ENCODE measurements at regions not wholly inside any gene's neighbourhood (a gene's known extent, or its start where the extent isn't known, plus 50 kb on each side); places are given as distances from the start of the nearest gene placed in this dataset.

- no peak overlapping the region for H3K4me3 ChIP-seq (ENCODE audit: low read depth, low read length)
- TF ChIP-seq, protein P1, sequence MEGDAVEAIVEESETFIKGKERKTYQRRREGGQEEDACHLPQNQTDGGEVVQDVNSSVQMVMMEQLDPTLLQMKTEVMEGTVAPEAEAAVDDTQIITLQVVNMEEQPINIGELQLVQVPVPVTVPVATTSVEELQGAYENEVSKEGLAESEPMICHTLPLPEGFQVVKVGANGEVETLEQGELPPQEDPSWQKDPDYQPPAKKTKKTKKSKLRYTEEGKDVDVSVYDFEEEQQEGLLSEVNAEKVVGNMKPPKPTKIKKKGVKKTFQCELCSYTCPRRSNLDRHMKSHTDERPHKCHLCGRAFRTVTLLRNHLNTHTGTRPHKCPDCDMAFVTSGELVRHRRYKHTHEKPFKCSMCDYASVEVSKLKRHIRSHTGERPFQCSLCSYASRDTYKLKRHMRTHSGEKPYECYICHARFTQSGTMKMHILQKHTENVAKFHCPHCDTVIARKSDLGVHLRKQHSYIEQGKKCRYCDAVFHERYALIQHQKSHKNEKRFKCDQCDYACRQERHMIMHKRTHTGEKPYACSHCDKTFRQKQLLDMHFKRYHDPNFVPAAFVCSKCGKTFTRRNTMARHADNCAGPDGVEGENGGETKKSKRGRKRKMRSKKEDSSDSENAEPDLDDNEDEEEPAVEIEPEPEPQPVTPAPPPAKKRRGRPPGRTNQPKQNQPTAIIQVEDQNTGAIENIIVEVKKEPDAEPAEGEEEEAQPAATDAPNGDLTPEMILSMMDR (IDR thresholded peaks at IDR 0.05; ENCODE audit: borderline replicate concordance, insufficient read depth, low read depth, low read length) = no peak
These were observed 253.3 kb downstream of the ATXN7L3B start for GRCh38 chr12:74790931-74791330.

GRCh38 chr12:74791365-74791764, 253.7 kb downstream of the ATXN7L3B start:
- H3K4me3 ChIP-seq (ENCODE audit: low read depth, low read length) = no peak overlapping the region
- TF ChIP-seq, protein P1 (IDR thresholded peaks at IDR 0.05; ENCODE audit: borderline replicate concordance, insufficient read depth, low read depth, low read length) = no peak

DNA sequence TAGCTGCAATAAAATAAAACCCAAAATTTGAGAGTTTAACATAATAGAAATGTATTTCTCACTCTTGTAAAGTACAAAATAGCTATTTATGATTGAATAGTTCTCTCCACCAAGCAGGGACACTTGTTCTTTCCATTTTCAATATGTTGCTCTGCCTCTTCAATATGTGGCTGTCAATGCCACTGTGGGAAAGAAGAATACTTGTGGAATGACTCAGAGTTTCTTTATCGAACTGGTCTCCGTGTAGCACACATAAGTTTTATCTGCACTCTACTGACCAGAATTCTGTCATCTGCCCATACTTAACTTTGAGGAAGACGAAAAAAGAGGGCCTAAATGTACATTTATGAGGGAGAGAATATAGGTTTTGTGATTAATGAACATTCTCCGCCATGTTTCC, 256.9 kb downstream of the ATXN7L3B start:
- TF ChIP-seq, protein P1 (IDR thresholded peaks at IDR 0.05; ENCODE audit: borderline replicate concordance, insufficient read depth, low read depth, low read length) = no peak
- no peak overlapping the region for H3K4me3 ChIP-seq (ENCODE audit: low read depth, low read length)

DNA sequence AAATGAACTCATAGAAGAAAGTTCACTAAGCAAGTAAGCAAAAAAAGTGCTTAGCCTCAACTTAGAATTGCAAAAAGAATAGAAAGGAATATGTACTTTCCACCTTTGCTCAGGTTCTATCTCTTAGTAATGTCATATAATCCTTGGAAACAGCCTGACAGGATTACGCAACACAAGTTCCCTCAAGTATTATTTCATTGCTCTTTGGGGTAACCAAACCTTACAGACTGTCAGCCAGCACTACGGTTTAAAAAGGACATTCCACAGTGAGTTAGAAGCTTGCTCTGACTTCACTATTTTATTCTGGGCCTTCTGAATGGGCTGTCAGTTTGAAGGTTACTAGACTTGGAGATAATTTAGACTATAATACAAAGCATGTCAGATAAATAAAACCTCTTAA, 264.0 kb downstream of the ATXN7L3B start:
- TF ChIP-seq, protein P1 (IDR thresholded peaks at IDR 0.05; ENCODE audit: borderline replicate concordance, insufficient read depth, low read depth, low read length) = no peak
- H3K4me3 ChIP-seq (ENCODE audit: low read depth, low read length) = no peak overlapping the region

DNA sequence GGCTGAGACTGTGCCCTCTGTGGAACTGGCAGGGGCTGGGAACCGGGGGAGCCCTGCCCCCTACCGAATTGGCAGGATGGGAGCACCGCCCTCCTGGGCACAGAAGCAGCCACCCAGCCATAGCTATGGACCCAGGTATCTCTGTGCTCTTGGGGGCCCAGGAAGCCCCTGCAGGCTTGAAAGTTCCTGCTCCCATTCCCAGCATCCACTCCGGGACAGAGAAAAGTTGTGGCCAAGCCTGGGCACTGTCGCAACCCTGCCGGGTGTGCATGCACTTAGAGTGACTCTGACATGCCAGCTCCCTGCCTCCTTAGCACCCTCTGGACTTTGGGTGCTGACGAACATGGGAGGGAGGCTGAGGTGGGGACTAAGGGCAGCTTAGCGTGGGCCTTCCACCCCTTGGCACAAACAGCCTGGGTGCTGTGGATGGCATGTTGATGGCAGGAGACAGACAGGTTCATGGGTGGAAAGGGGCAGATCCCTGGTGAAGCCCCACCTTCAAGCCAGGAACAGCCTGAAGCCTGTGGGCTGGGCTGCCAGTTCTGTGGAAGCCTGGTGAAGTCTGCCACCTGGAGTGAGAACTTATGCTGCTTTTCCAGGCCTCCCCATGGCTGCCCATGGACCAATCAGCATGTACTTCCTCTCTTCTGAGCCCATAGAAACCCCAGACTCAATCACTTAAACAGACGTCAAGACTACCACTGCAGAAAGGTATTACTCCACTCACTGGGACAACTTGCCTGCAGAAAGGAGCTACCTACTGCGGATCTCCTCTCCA, 279.0 kb downstream of the ATXN7L3B start:
- no peak overlapping the region for H3K4me3 ChIP-seq (ENCODE audit: low read depth, low read length)
- TF ChIP-seq, protein P1 (IDR thresholded peaks at IDR 0.05; ENCODE audit: borderline replicate concordance, insufficient read depth, low read depth, low read length) = no peak

DNA sequence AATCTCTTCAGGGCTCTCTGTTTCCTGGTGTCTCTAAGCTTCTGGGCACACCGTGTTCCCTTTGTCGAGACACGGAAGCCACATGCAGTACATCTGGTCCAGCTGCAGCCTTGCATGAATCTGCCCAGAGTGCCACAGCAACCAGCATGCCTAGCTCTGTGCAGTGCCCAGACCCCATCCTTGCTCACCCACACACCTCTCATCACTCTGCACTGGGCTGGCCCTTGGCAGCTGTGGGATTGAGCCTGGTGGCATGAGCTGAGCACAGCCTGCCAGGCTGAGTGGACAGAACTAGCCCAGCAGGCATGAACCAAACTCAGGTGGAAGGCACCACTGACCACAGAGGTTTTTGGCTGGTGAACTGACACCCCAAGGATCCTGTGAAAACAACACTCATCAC, 279.9 kb downstream of the ATXN7L3B start:
- H3K4me3 ChIP-seq (ENCODE audit: low read depth, low read length) = no peak overlapping the region
- TF ChIP-seq, protein P1 (IDR thresholded peaks at IDR 0.05; ENCODE audit: borderline replicate concordance, insufficient read depth, low read depth, low read length) = no peak

DNA sequence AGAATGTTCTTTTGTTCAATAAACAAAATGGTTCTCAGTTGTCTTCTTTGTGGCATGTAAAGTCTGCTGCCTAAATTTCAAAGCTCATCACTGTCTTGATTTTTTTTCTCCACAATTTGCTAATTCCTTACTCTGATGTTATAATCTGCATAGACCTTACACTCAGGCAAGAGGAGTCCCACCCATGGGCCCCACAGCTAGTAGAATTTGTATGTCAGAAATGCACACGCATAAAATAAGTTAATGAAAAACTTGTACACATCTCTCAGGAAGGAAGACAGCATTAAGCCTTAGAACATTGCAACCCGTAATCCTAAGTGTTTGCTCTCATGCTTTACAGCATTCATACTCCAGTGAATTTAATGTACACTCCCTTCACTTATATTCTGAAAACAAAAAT, 280.8 kb downstream of the ATXN7L3B start:
- no peak overlapping the region for H3K4me3 ChIP-seq (ENCODE audit: low read depth, low read length)
- TF ChIP-seq, protein P1 (IDR thresholded peaks at IDR 0.05; ENCODE audit: borderline replicate concordance, insufficient read depth, low read depth, low read length) = no peak
